ENCODE measurements at regions not wholly inside any gene's neighbourhood (a gene's known extent, or its start where the extent isn't known, plus 50 kb on each side); places are given as distances from the start of the nearest gene placed in this dataset.
A peak's percentile ranks its signal among the peaks of the same experiment; 100 is the strongest.

GRCh38 chr7:23887660-23888059, 177.6 kb downstream of the STK31 start:
- in situ Hi-C loops (cut with HindIII; ENCODE audit: low sequenced_read_pairs), result no loop called here
- DNase-seq (ENCODE audit: low read depth, low spot score), result no peak
- TF ChIP-seq CTCF (IDR thresholded peaks at IDR 0.05; ENCODE audit: low read depth, low read length), result no peak

GRCh38 chr7:23888958-23889357, 178.9 kb downstream of the STK31 start:
- DNase-seq (ENCODE audit: low read depth, low spot score), result no peak
- no peak overlapping the region for H3K4me3 ChIP-seq (ENCODE audit: low read depth, low read length)
- in situ Hi-C loops (cut with HindIII; ENCODE audit: low sequenced_read_pairs), result no loop called here
- TF ChIP-seq CTCF (IDR thresholded peaks at IDR 0.05; ENCODE audit: low read depth, low read length), result no peak

More at GRCh38 chr7:23887660-23888059, 177.6 kb downstream of the STK31 start:
- no peak overlapping the region for H3K4me3 ChIP-seq (ENCODE audit: low read depth, low read length)

- no peak for TF ChIP-seq CTCF (IDR thresholded peaks at IDR 0.05; ENCODE audit: low read depth, low read length)
- DNase-seq (ENCODE audit: low read depth, low spot score), result no peak
- in situ Hi-C loops (cut with HindIII; ENCODE audit: low sequenced_read_pairs), result no loop called here
- H3K4me3 ChIP-seq (ENCODE audit: low read depth, low read length), result no peak overlapping the region
These were observed 179.5 kb downstream of the STK31 start for GRCh38 chr7:23889566-23889965.

GRCh38 chr7:23892019-23892418, 182.0 kb downstream of the STK31 start:
- H3K4me3 ChIP-seq (ENCODE audit: low read depth, low read length), result no peak overlapping the region
- in situ Hi-C loops (cut with HindIII; ENCODE audit: low sequenced_read_pairs), result no loop called here
- DNase-seq (ENCODE audit: low read depth, low spot score), result no peak
- TF ChIP-seq CTCF (IDR thresholded peaks at IDR 0.05; ENCODE audit: low read depth, low read length), result no peak

GRCh38 chr7:23893176-23893941, 183.3 kb downstream of the STK31 start:
- H3K4me3 ChIP-seq (ENCODE audit: low read depth, low read length), result no peak overlapping the region
- DNase-seq (ENCODE audit: low read depth, low spot score), result peak; percentile 22
- TF ChIP-seq CTCF (IDR thresholded peaks at IDR 0.05; ENCODE audit: low read depth, low read length), result no peak
- in situ Hi-C loops (cut with HindIII; ENCODE audit: low sequenced_read_pairs), result no loop called here

GRCh38 chr7:23893942-23894891, 184.2 kb downstream of the STK31 start:
- no peak for TF ChIP-seq CTCF (IDR thresholded peaks at IDR 0.05; ENCODE audit: low read depth, low read length)
- no peak for DNase-seq (ENCODE audit: low read depth, low spot score)
- H3K4me3 ChIP-seq (ENCODE audit: low read depth, low read length), result no peak overlapping the region
- in situ Hi-C loops (cut with HindIII; ENCODE audit: low sequenced_read_pairs), result no loop called here
